RWPE2 (cell line): ENCODE measurements at regions not wholly inside any gene's neighbourhood (a gene's known extent, or its start where the extent isn't known, plus 50 kb on each side); places are given as distances from the start of the nearest gene placed in this dataset.
"Not testable (repeated sequence)": the region's sequence is repeated elsewhere in the genome, so short reads cannot be mapped to it uniquely, and the experiment has no call there.

Source experiments
- ATAC-seq: fragments of 200-7000 bp; cut with Tn5 transposase; 3 replicates; pipeline ENCODE4 v1.9.1; 2021; ENCODE audit warnings: low read depth
- DNase-seq: peaks from one replicate; pipeline ENCODE4 v3.0.0-alpha.2; 2020; ENCODE audit warnings: low spot score
- H3K27ac ChIP-seq: fragments of 450-650 bp; 2 replicates; pipeline ENCODE4 v1.5.1; 2017; ENCODE audit warnings: mild to moderate bottlenecking; ENCODE audit not compliant: poor library complexity, severe bottlenecking
- H3K27me3 ChIP-seq: fragments of 250-450 bp; sonication (Bioruptor Pico); 2 replicates; pipeline ENCODE4 v1.5.1; 2021; ENCODE audit warnings: mild to moderate bottlenecking, moderate library complexity; ENCODE audit not compliant: insufficient read depth, poor library complexity, severe bottlenecking
- H3K36me3 ChIP-seq: fragments of 250-450 bp; sonication (Bioruptor Pico); 2 replicates; pipeline ENCODE4 v1.5.1; 2020; ENCODE audit warnings: low read depth, mild to moderate bottlenecking, moderate library complexity
- H3K4me1 ChIP-seq: fragments of 250-450 bp; sonication (Bioruptor Pico); 2 replicates; pipeline ENCODE4 v1.5.1; 2021; ENCODE audit warnings: mild to moderate bottlenecking, moderate library complexity; ENCODE audit not compliant: insufficient read depth, poor library complexity, severe bottlenecking
- H3K4me3 ChIP-seq: fragments of 250-450 bp; sonication (Bioruptor Pico); 2 replicates; pipeline ENCODE4 v1.5.1; 2021; ENCODE audit warnings: mild to moderate bottlenecking, moderate library complexity; ENCODE audit not compliant: severe bottlenecking
- H3K9me3 ChIP-seq: fragments of 250-450 bp; sonication (Bioruptor Pico); 2 replicates; pipeline ENCODE4 v1.5.1; 2021; ENCODE audit warnings: mild to moderate bottlenecking, moderate library complexity; ENCODE audit not compliant: severe bottlenecking
- CTCF ChIP-seq: fragments of 450-650 bp; IDR thresholded peaks from one replicate; pipeline ENCODE4 v1.5.1; 2017; ENCODE audit warnings: mild to moderate bottlenecking, moderate library complexity; ENCODE audit not compliant: poor library complexity, severe bottlenecking

GRCh38 chr4:66475596-66475995, 805.3 kb upstream of the EPHA5 start:
- no peak overlapping the region for H3K27ac ChIP-seq
- ATAC-seq, result no peak
- no peaks in the 10 kb centered on the region for H3K4me1 ChIP-seq
- DNase-seq, result no peak
- no peak for TF ChIP-seq CTCF
- H3K4me3 ChIP-seq, result no peak overlapping the region
- H3K36me3 ChIP-seq, result no peaks in the 10 kb centered on the region
- H3K27me3 ChIP-seq, result no peaks in the 10 kb centered on the region
- H3K9me3 ChIP-seq, result no peaks in the 10 kb centered on the region

GRCh38 chr4:66465111-66465510, 794.8 kb upstream of the EPHA5 start:
- H3K27ac ChIP-seq, result no peak overlapping the region
- no peak overlapping the region for H3K4me3 ChIP-seq
- ATAC-seq, result no peak
- no peak for DNase-seq
- H3K27me3 ChIP-seq, result no peaks in the 10 kb centered on the region
- no peaks in the 10 kb centered on the region for H3K4me1 ChIP-seq
- H3K36me3 ChIP-seq, result no peaks in the 10 kb centered on the region
- no peaks in the 10 kb centered on the region for H3K9me3 ChIP-seq
- no peak for TF ChIP-seq CTCF

- not testable (repeated sequence) for H3K27me3 ChIP-seq, H3K36me3 ChIP-seq, H3K9me3 ChIP-seq, H3K4me1 ChIP-seq, ATAC-seq, H3K27ac ChIP-seq, DNase-seq, H3K4me3 ChIP-seq
Observed at GRCh38 chr4:66462890-66463289, 792.6 kb upstream of the EPHA5 start.

GRCh38 chr4:66451741-66452140, 781.5 kb upstream of the EPHA5 start:
- no peak for DNase-seq
- Histone ChIP-seq H3K27ac (no peak overlapping the region), H3K4me3 (no peak overlapping the region), H3K36me3 (no peaks in the 10 kb centered on the region), H3K4me1 (no peaks in the 10 kb centered on the region), H3K9me3 (no peaks in the 10 kb centered on the region), H3K27me3 (no peaks in the 10 kb centered on the region)
- TF ChIP-seq CTCF, result no peak
- no peak for ATAC-seq

- DNase-seq, result no peak
- Histone ChIP-seq H3K27me3 (no peaks in the 10 kb centered on the region), H3K4me1 (no peaks in the 10 kb centered on the region), H3K27ac (no peak overlapping the region), H3K9me3 (no peaks in the 10 kb centered on the region), H3K36me3 (no peaks in the 10 kb centered on the region), H3K4me3 (no peak overlapping the region)
- ATAC-seq, result no peak
- TF ChIP-seq CTCF, result no peak
Observed at GRCh38 chr4:66443008-66443407, 772.7 kb upstream of the EPHA5 start.

GRCh38 chr4:66439508-66439907, 769.2 kb upstream of the EPHA5 start:
- DNase-seq (no peak), ATAC-seq (no peak)
- Histone ChIP-seq H3K4me3 (no peak overlapping the region), H3K36me3 (no peaks in the 10 kb centered on the region), H3K27me3 (no peaks in the 10 kb centered on the region), H3K9me3 (no peaks in the 10 kb centered on the region), H3K27ac (no peak overlapping the region), H3K4me1 (no peaks in the 10 kb centered on the region)
- TF ChIP-seq CTCF, result no peak
